Amniotic epithelial cell (primary cell): ENCODE measurements at regions not wholly inside any gene's neighbourhood (a gene's known extent, or its start where the extent isn't known, plus 50 kb on each side); places are given as distances from the start of the nearest gene placed in this dataset.
"Not testable (repeated sequence)": the region's sequence is repeated elsewhere in the genome, so short reads cannot be mapped to it uniquely, and the experiment has no call there.

ENCODE experiments used
- DNase-seq: peaks from one replicate; pipeline ENCODE4 v3.0.0-alpha.2; 2010; ENCODE audit warnings: low read depth

DNA sequence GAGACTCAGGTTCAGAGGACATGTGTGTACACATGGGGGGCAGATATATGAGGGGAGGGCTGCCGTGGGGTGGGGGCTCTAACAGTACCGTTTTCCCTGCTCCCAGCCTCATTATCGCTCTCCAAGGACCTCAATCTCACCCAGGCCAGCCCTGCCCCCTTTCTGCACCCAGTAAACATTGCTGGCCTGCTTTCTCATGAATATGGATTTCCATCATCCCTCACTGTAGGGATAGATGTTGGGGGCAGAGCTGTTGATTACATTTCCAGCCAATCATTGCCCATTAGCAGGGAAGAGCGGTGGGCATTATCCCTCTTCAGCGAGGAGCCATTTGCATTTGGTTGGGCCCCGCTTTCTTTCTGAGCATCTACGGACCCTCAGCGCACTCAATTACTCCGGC, 273.8 kb downstream of the RPS6KC1 start:
- no peak for DNase-seq

DNA sequence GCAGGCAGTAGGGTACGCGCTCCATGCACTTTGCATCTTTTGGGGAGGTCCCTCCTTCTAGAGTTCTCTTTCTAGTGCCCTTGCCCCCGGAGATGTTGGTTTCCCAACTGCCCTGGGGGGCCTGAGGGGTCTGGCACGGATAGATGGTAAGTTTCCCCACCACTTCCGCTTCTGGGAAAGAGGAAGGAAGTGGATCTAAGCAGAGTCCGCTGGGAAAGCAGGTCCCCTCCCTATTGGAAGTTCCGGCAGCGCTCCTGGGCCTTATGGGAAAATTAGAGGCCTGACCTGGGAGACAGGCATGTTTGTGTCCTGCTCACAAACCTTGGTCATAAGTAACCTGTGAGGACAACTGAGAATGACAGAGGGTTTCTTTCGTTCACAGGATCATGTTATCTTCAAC, 274.4 kb downstream of the RPS6KC1 start:
- no peak for DNase-seq

DNA sequence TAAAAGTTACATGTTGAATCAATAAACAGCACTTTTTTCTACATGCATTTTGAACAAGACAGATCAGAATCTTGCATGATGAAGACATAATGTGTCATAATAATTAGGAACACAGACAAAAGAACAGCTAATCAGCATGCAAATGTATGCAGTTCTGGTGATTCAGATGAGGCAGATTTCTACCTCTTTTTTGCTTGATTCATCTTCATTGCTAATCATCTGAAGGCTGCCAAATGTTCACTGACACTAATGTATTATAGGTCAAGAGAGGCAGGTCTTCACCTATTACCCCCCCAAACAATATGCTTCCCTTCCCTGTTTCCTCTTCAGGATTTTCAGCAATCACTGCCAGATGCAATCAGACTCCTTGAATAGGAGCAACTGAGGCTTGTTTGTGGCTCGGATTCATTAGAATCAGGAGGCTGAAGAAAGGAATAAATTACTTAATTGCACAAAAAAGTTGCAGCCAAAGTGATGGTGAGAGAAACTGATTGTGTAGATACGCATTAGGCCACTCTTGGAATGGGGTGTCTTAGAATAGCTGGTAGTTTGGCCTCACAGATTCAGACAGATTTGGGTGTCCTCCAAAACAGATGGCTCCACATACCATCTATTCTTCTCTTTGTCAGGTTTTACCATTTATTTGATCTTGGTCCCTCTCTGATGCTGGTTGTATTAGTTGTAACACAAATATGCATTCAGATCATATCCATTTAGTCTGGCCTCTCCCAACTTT, 275.4 kb downstream of the RPS6KC1 start:
- DNase-seq, result no peak

DNA sequence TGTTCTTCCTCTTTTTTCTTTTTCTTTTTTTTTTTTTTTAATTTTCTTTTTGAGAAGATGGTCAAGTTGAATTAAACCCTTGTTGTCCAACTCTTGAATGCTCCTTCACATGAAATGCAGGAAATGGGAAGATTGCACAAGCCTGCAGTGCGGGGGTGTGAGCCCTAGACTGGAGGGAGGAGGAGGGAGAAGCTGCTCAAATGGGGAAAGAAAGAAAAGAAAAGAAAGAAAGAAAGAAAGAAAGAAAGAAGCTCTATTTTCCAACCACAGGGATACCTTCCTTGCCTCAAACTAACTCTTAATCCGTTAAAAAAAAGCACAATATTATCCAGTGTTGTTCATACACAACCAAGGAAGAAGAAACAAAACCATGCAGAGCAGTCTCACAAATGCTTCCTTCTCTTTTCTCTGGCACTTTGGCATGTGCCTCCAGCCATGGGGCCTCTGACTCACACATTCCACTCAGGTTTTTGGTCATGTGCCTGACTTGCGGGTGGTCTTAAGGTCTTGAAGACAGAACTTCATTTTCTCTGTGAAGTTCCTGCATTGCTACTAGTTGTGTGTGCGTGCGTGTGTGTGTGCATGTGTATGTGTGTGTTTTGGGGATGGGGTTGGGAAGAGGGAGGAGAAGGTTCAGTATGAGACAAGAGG, 276.1 kb downstream of the RPS6KC1 start:
- DNase-seq, result peak; percentile 71

DNA sequence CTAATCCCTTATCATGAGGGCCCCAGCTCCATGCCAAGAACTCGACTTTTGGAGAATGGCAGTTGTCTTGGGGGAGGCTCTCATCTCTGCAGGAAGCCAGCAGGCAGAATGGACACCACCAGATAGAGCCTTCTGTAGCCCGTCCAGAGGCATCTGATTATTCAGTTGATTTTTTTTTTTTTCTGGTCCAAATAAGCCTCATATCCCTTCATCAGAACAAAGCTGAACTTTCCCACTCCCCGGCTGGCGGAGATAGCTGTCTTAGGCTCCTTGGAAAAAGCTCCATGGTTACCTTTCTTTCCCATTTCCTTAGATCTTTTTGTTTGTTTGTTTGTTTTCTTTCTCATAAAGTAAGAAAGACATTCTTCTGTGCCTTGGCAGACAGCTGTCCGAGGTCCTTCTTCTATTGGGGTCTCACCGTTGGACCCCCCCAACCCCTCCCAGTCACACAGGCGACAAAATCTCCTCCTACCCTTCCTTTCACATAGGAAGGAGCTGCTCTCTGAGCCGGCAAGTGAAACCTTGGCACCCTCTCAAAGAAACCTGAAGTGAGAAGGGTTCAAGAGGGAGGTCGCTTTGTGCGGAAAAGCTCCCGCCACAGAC, 278.5 kb downstream of the RPS6KC1 start:
- DNase-seq, result no peak

DNA sequence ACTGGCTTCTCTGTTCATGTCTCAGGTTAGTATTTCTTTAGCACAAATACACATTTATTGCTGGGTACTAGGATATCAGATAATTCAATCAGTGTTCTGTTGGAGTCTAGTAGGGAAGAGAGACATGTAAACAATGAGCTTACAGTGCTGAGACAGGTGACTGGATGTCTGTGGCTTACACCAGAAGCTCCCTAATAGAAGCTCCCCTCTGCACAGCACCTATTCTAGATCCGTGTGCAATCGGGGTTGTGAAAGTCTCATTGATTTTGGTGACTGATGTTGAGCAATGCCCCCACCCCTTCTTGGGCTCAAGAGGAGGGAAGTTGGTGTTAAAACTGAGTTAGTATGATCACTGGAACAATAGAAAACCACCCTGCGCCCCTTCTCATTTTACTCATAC, 279.2 kb downstream of the RPS6KC1 start:
- DNase-seq, result no peak

DNA sequence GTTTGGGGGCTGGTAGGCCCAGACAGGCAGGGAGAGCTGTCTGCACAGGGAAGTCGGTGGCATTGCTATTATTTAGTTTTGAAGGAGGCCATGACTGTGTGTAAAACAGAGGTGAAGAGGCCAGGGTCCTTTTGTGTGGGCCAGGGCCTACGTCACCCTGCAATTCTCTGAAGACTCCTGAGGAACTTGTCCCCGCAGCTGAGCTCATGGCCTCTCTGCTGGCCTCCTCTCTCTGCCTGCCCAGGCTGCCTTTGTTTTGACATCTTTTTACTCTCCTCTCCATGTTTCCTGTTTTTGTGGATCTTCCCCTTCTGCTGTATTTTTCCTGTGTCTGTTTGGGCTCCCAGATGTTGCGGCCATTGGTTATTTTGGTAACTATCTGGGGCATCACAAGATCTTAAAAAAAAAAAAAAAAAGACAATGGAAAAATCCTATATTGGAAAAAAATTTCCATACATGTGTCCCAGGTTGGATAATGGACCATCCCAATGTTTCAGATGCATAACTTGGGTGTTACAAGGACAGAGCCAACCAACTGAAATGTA, 280.7 kb downstream of the RPS6KC1 start:
- no peak for DNase-seq

DNA sequence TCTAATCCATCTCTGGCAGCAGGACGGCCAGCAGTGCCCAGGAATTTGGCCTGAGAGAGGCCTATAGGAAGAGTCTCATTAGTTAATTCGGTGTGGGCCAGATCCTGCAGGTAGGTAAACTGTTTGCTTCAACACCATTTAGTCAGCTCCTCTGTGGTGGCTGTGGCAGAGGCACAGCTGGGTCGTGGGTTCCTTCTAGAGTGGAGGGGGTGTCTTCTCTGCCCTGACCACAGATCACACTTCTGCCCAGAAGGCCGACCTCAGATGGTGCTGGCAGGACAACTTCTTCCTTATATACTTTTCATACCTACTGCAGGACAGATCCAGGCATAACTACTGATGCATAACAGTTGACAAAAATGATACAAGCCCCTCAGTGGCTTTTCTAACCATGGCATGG, 281.4 kb downstream of the RPS6KC1 start:
- DNase-seq, result no peak

DNA sequence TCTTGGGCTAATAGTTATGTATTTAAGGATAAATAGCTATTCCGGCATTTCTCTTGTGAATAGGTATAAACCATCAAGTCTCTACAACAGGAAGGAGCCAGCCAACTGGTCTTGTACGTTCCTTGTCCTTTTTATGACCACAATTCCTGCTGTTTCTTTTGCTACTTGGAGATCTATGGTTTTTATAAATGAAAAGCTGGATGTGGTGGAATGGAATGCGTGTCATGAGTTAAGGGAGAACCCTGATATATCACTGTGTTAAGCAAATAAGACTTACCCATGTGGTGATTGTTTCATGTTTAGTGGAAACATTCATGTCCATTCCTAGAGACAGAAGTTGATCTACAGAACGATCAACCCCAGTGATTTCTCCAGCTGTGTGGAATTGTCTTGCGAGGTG, 282.1 kb downstream of the RPS6KC1 start:
- DNase-seq, result no peak

DNA sequence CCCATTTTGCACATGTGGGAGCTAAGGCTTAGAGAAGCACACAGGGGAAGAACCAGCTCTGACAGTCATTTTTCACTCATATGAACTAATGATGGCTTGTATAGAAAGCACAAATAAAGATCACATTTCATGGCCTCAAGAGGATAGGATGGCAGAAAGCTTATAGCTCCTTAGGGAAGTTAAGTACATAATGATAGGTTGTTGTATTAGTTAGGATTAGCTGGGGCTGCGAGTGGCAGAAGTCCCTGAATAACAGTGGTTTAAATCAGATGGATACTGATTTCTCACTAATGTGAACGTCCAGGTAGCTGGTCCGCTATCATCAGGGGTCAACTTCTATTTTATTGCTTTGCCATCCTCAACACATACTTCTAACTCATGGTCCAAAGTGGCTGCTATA, 284.0 kb downstream of the RPS6KC1 start:
- no peak for DNase-seq

DNA sequence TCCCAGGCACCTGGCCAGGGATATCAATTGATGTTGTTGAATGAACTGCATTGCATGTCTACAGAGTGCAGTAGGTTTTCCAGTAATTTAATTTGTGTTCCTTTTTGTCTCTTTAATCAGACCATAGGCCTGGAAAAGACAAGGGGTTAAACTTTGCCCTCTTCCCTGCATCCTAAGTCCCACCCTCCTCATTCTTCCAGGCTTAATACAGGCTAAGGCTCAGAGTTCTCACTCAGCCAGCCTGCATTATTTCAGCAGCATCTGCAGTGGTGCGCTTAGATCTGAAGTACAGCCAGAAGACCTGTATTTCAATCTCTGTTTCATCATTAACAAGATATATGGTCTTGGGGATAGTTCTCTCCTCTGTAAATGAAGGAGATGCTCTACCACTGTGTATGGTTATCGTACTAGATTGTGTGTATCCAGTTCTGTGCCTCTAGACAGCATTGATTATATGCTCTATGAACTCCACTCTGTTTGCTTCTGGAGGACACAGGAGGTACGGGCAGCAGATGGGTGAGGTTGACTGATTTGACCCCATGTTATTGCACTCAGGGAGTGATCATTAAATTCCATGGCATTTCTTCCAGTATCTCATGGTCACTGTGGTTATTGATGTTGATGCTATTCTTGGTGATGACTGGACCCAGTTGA, 286.1 kb downstream of the RPS6KC1 start:
- DNase-seq, result no peak

DNA sequence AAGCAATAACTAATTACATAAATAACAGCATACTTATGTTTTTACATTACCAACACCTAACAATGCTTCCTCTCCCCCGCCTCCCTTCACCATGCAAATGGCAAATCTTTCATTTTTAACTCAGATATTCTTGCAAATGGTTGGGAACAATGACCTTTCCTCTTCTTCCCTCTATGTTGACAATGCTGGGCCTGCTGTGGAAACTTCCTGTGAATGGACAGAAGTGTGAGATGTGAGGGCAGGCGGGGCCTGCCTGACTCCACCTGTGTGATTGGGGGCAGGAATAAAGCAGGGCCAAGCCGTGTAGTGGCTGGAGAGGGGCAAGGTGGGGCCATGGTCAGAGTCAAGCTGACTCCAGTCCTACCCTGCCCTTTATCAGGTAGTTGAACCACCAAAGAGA, 289.6 kb downstream of the RPS6KC1 start:
- DNase-seq, result no peak

DNA sequence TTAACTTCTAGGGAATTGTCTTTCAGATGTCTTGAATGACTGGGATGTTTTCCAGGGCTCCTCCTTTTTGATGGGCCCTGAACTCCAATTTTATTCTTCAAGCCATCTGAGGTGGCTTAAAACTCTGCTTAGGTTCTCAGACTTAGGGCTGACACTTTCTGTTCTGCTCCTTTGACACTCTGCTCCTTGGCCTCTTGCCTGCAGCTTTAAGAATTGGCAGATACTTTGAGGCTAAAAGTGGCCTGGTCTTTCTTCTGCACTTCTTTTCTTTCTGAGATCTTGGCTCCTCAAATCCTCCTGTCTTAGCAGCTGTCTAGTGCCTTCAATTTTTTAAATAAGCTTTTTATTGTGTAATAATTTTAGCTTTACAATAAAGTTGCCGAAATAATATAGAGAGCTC, 294.6 kb downstream of the RPS6KC1 start:
- no peak for DNase-seq

DNA sequence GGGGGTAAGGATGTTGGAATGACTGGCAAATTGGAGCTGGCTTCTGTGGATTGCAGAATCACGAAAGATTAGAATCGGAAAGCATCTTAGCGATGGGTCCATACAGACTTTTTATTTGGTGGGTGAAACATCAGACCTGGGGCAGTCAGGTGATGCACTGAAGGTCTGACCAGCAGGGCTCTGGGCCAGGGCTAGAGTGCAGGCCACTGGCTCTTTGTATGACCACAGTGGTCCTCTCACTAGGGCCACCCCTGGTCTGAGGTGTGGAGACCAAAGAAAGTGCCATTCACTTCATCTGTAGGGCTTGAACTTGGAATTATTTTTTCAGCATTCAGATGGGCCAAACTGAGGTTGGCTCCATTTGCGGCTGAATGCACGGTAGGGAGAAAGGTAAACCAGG, 306.4 kb downstream of the RPS6KC1 start:
- DNase-seq, result no peak

DNA sequence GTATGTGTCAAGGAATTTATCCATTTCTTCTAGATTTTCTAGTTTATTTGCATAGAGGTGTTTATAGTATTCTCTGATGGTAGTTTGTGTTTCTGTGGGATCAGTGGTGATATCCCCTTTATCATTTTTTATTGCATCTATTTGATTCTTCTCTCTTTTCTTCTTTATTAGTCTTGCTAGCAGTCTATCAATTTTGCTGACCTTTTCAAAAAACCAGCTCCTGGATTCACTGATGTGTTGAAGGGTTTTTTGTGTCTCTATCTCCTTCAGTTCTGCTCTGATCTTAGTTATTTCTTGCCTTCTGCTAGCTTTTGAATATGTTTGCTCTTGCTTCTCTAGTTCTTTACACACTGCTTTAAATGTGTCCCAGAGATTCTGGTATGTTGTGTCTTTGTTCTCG, 307.3 kb downstream of the RPS6KC1 start:
- DNase-seq, result not testable (repeated sequence)

DNA sequence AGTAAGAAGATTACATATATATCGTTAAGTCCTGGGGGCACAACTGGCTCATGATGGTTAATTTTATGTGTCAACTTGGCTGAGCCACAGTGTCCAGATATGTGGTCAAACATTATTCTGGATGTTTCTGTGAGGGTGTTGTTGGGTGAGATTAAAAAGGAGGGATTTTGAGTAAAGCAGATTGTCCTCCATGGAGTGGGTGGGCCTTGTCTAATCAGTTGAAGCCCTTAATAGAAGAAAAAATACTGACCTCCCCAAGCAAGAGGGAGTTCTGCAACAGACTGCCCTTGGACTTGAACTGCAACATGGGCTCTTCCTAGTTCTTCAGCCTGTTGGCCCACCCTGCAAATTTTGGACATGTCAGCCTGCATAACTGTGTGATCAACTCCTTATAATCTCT, 311.6 kb downstream of the RPS6KC1 start:
- DNase-seq, result no peak

DNA sequence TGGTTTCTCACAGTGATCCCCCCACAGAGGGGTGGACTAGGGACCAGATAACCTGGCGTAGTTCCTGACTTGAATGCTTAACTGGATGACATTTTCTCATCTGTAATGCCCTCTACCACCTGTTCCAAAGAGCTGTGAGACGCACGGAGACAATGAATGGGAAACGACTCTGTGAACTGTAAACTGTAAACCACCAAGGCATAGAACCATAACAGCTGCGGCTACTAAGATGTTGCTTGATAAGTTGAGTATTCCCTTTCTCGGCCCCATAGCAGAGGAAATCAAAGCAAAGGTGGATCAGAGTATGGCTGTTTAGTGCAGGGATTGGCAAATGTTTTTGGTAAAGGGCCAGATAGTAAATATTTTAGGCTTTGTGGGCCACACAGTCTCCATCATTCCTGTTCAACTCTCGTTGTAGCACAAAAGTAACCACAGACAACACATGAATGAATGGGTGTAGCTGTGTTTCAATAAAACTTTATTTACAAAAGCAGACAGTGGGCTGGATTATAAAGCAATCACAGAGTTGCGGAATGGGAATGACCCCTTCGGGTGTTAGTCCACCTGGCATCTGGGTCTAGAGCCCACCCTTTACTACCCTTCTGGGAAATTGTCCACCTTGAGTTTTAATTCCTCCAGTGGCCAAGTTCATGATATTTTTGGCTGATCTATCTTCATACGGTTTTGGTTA, 315.2 kb downstream of the RPS6KC1 start:
- no peak for DNase-seq

DNA sequence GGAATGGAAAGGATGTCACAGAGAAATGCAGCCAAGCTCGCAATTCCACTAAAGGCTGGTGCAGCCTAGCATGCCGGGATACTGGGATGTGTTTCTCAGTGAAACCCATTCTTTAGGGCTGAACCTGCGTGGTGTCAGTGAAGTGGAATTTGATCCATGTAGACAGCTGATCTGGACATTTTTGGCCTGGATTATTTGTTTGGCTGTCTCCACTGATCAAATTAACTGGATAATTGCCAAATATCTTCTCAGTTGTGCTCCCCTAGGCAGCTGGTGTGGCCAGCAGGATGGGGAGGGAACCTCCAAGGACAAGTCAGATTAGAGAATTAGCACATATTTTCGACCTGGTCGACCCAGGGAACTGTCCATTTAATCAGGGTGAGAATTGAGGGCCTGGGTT, 318.4 kb downstream of the RPS6KC1 start:
- DNase-seq, result no peak

DNA sequence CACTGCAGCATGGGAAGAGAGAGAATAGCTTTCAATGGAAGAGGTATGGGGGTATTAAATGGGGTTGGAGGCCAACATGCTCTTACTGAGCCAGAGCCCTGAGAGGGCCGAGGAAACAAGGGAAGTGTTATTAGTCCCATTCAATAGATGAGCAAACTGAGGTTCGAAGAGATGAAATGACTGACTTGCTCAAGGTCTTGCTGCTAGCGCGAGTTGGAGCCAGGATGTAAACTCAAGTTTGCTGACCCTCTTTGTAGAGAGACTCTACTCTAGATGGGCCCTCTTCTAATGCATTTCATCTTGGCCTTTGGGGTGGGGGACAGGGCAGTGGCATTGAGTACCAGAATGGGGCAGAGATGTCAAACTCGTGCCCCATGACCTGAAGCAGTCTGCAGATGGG, 319.5 kb downstream of the RPS6KC1 start:
- no peak for DNase-seq

DNA sequence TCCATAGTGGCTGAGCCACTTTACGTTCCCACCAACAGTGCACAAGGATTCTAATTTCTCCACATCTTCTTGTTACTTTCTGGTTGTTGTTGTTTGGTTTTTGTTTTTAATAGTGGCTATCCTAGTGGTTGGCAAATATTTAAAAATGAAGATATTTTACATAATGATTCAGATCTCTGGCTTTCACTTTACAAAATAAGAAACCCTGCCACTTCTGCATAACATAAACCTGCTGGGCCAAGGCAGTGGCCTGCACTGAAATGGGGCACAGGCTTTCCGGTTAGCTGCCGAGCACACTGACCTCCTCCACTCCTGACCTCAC, 320.4 kb downstream of the RPS6KC1 start:
- DNase-seq, result no peak

DNA sequence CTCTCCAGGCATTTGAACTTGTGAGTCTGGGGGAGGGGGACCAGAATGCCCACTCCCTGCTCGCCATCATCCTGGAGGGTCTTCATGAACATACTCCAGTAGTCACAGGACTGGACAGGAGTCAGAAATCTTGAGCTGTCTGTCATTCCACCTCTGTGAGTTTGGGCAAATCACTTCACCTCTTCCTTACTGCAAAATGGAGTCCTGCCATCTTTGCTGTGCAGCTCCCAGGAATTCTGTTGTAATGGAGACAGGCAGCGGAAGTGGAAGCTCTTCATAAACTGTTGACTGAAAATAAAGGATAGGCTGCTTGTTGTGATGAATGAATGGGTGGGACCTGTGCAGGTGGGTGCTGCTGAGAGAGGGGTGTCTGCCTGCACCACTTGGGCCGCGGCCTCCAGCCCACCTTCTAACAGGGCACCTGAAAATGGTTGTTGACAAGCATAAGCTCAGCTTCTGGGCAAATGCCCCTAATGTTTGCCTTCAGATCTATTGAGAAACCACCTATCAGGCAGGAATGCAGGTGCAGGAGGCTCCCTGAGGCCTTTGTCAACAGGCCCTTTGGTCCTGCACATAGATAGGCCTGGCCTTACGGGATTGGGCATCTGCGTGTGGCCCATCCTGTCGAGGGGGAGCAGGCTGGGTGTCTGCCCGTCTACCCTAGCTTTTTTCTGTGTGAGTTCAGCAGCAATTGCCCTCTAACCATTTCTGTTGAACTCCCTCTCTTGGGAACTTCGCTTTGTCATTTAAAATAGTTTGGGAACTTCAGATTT, 321.0 kb downstream of the RPS6KC1 start:
- no peak for DNase-seq

DNA sequence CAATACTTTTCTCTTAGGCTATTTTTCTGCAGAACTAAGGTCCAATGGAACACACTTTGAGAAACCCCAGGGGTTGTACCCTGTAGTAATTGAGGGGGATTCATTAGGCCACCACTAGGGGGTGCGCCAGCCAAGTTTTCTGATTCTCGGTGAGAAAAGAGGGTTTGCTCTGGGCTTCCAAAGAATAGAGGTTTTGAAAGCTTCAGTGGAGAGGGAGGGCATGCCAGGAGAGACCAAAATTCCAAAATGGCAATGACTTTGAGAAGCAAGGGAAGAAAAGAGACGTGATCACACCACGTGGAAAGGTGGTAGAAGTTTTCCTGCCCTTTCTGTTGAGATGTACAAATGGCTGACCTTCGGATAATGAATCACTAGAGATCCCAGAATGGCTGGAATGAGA, 323.3 kb downstream of the RPS6KC1 start:
- DNase-seq, result peak; percentile 13
